ENCODE measurements at regions not wholly inside any gene's neighbourhood (a gene's known extent, or its start where the extent isn't known, plus 50 kb on each side); places are given as distances from the start of the nearest gene placed in this dataset.
"Not testable (repeated sequence)": the region's sequence is repeated elsewhere in the genome, so short reads cannot be mapped to it uniquely, and the experiment has no call there.

- intact Hi-C loops (cut with DNase I), result no loop called here
- no peak for DNase-seq
Observed at GRCh38 chr4:158395343-158395742, 126.3 kb upstream of the RXFP1 start.

DNA sequence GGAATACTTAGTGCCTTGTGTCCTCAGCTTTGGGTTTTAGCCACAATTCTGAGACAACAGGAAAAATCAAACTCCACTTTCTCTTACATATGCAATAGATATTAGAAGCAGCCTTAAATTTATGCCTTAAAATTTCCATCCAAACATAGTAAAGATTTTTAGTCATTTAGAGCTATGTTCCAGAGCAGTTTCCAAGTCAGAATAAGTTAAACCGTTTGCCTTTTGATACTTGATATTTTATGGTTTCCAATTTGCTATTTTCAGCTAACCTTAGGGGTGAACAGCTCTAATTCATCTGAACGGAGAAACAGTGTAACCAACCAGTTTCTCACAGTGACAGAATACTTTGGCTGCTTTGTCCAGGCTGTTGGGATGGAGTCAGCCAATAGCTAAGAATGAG, 125.8 kb upstream of the RXFP1 start:
- intact Hi-C loops (cut with DNase I), result no loop called here

DNA sequence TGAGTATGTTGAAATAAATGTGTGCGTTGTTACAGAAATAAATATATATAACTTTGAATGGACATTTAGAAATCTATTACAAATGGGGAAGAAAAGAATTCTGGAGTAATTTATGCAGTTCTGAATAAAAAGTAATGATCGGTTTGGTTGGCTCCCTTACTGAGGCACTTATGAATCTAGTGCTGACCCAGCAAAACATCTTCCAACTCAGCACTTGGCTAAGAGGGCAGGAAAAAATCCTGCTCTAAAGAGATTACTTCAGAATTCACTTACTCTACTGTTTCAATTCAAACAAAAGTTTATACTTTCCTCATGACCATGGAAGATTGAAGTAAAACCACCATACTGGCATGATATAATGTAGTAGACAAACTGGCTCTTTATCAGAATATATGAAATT, 123.9 kb upstream of the RXFP1 start:
- DNase-seq, result no peak
- intact Hi-C loops (cut with DNase I), result no loop called here

More for the DNA sequence above, 125.8 kb upstream of the RXFP1 start:
- no peak for DNase-seq

- DNase-seq; intact Hi-C loops (cut with DNase I): not testable (repeated sequence)
Observed at GRCh38 chr4:158407961-158408360, 113.7 kb upstream of the RXFP1 start.

DNA sequence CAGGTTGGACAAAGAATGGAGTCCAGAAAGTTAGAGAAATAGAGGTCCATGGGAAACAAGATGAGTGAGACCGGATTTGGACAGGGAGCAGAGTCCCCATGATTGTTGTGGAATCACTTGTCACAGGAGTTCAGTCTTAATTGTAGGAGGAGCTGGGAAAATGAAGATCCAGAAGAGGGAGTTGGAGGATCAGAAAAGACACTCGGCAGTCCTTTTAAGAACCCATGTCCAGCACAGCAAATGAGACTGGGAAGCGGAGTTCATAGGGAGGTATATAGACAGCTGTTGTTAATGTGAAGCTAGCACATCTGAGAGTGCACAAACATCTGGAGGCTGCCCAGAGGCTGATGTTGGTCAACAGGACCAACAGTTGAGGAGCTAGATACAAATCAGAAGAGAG, 111.4 kb upstream of the RXFP1 start:
- no peak for DNase-seq
- intact Hi-C loops (cut with DNase I), result no loop called here

- DNase-seq, result no peak
- intact Hi-C loops (cut with DNase I), result no loop called here
Observed at GRCh38 chr4:158411269-158411668, 110.4 kb upstream of the RXFP1 start.

DNA sequence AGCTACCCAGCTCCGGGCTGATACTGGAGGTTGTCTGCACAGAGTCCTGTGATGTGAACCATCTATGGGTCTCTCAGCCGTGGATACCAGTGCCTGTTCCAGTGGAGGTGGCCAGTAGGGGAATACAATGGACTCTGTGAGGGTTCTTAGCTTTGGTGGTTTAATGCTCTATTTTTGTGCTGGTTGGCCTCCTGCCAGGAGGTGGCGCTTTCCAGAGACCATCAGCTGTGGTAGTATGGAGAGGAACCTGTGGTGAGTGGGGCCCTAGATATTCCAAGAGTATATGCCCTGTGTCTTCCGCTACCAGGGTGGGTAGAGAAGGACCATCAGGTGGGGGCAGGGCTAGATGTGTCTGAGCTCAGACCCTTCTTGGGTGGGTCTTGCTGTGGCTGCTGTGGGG, 103.0 kb upstream of the RXFP1 start:
- DNase-seq; intact Hi-C loops (cut with DNase I): not testable (repeated sequence)

- intact Hi-C loops (cut with DNase I), result no loop called here
- DNase-seq, result no peak
Observed at GRCh38 chr4:158420782-158421181, 100.9 kb upstream of the RXFP1 start.

DNA sequence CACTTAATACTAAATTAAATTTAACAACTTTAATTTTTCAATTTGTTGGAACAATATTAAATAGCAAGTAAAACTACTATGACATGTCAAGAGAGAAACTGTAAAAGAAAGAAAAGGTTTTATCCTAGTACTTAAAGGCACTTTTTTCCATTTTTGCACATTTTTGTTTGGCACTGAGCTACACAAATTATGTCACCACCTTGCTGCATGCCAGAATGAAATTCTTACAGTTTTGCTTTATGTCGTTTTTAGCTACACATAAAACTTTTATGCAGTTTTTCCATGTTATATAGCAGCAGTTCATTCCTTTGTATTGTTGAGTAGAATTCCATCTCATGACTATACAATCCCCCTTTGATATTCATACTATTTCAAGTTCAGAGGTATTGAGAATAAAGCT, 99.1 kb upstream of the RXFP1 start:
- intact Hi-C loops (cut with DNase I), result no loop called here
- no peak for DNase-seq

DNA sequence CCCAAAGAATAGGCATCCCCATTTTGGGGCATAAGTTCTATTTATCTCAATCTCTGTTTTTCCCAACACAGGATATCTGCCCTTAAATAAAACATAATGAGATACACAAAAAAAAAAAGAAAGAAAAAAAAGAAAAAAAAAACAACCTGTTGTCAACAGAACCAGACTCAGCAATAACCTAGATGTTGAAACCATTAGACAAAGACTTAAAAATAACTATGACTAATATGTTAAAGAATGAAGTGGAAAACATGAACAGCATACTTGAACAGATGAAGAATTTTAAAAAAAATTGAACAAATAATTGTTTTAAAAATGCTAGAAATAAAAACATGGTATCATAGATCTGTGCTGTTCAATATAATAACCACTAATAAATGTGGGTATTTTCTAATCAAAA, 93.4 kb upstream of the RXFP1 start:
- DNase-seq, result no peak
- intact Hi-C loops (cut with DNase I), result no loop called here

GRCh38 chr4:158442736-158443135, 78.9 kb upstream of the RXFP1 start:
- intact Hi-C loops (cut with DNase I), result no loop called here
- DNase-seq, result no peak

DNA sequence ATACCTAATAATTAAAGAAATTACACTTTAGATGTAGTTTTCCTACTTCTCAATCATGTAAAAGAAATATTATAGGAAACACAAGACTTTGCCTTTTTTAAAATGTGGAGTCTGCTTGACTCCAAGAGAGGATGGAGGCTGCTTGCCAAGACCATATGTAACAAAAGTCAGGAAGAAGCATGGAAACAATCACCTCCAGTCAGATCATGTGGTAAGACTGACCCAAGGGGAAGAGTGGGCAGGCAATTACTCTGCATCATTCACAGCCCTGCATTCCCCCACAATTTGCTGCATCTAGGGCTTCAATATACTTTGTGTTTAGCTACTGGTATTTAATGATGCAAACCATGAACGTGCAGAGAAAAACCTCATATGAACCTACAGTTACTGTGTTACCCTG, 78.0 kb upstream of the RXFP1 start:
- no peak for DNase-seq
- intact Hi-C loops (cut with DNase I), result no loop called here

GRCh38 chr4:158444621-158445020, 77.1 kb upstream of the RXFP1 start:
- no peak for DNase-seq
- intact Hi-C loops (cut with DNase I), result no loop called here

DNA sequence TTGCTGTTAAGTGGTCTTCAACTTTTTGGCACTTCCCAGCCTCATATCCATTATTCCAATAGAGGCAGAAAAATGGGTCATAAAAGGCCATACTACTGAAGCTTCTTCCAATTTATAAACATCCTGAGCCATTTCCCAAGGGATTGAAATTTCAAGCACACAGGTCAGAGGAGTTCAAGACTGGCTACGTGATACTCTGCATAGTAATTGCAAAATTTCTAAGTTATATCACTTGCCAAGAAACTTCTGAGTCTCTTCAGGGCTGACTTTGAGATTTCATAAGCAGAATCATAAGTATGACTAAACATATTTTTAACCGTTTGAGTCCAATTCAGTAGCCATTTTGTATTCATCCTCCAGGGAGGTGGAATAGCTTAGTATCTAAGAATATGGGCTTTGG, 75.6 kb upstream of the RXFP1 start:
- no peak for DNase-seq
- intact Hi-C loops (cut with DNase I), result no loop called here

- intact Hi-C loops (cut with DNase I), result no loop called here
- no peak for DNase-seq
Observed at GRCh38 chr4:158450741-158451140, 70.9 kb upstream of the RXFP1 start.

- intact Hi-C loops (cut with DNase I); DNase-seq: not testable (repeated sequence)
Observed at GRCh38 chr4:158452116-158452515, 69.6 kb upstream of the RXFP1 start.

- DNase-seq, result no peak
- intact Hi-C loops (cut with DNase I), result no loop called here
Observed at GRCh38 chr4:158458271-158458895, 63.3 kb upstream of the RXFP1 start.

- intact Hi-C loops (cut with DNase I), result no loop called here
- DNase-seq, result no peak
Observed at GRCh38 chr4:158459085-158459820, 62.4 kb upstream of the RXFP1 start.

- intact Hi-C loops (cut with DNase I), result no loop called here
- DNase-seq, result no peak
Observed at GRCh38 chr4:158461336-158461735, 60.3 kb upstream of the RXFP1 start.

GRCh38 chr4:158462611-158463010, 59.1 kb upstream of the RXFP1 start:
- intact Hi-C loops (cut with DNase I), result no loop called here

More at GRCh38 chr4:158462611-158463010, 59.1 kb upstream of the RXFP1 start:
- no peak for DNase-seq
